Kidney (tissue), 13 donors: ENCODE measurements at regions not wholly inside any gene's neighbourhood (a gene's known extent, or its start where the extent isn't known, plus 50 kb on each side); places are given as distances from the start of the nearest gene placed in this dataset.

Experiments
- DNase-seq, 5 donors: peaks; one replicate each; pipeline ENCODE4 v3.0.0-alpha.2; 2013 to 2020
- FAIRE-seq: peaks from 2 replicates; lab custom pipeline; 2012; peaks lifted over from hg19 to GRCh38; lab: Jason Lieb, UNC
- H3K27ac ChIP-seq, 2 donors: one replicate each; pipeline ENCODE4 v1.7.0; 2013; ENCODE audit warnings: low read depth in 2 of 2, low read length in 2 of 2, inconsistent platforms in 1 of 2
- H3K27me3 ChIP-seq: one replicate; pipeline ENCODE4 v1.7.1; 2013; ENCODE audit warnings: low read length, inconsistent platforms; ENCODE audit not compliant: control insufficient read depth, insufficient read depth
- H3K36me3 ChIP-seq, 3 donors: one replicate each; pipeline versions ENCODE4 v1.7.0 to v1.7.1; 2013; ENCODE audit warnings: low read length in 3 of 3, control low read depth in 1 of 3, inconsistent platforms in 1 of 3; ENCODE audit not compliant: insufficient read depth in 3 of 3, control insufficient read depth in 2 of 3
- H3K4me1 ChIP-seq, 3 donors: one replicate each; pipeline versions ENCODE4 v1.7.0 to v1.7.1; 2013; ENCODE audit warnings: low read length in 3 of 3, inconsistent platforms in 1 of 3, low read depth in 1 of 3; ENCODE audit not compliant: control insufficient read depth in 2 of 3, insufficient read depth in 2 of 3
- H3K4me3 ChIP-seq, 3 donors: one replicate each; pipeline versions ENCODE4 v1.7.0 to v1.8.1; 2013; ENCODE audit warnings: low read length in 3 of 3, control low read depth in 1 of 3, inconsistent platforms in 1 of 3
- H3K9ac ChIP-seq, 3 donors: one replicate each; pipeline versions ENCODE4 v1.7.0 to v1.7.1; 2013; ENCODE audit warnings: low read length in 3 of 3, control low read depth in 1 of 3, inconsistent platforms in 1 of 3
- H3K9me3 ChIP-seq, 3 donors: one replicate each; pipeline versions ENCODE4 v1.7.0 to v1.7.1; 2013; ENCODE audit warnings: low read length in 3 of 3, control low read depth in 1 of 3, inconsistent platforms in 1 of 3; ENCODE audit not compliant: control insufficient read depth in 2 of 3, insufficient read depth in 1 of 3
- CTCF ChIP-seq: IDR thresholded peaks from 3 replicates; pipeline ENCODE4 v1.5.1; 2012; ENCODE audit warnings: mild to moderate bottlenecking, moderate library complexity, borderline replicate concordance; ENCODE audit not compliant: insufficient read depth; ENCODE audit errors: extremely low read depth
- intact Hi-C: fragments of 100-400 bp; cut with DNase I; formaldehyde crosslinking; loops from one replicate; pipeline ENCODE4 v1.11.1; 2022
- donor health status: control.
- donor health status: control.
- donor health status: control.
- donor health status: control.
- donor health status: control.
- donor health status: DM: yes; HTN: yes; CAD: no.
- donor health status: Normal renal cell carcinoma (clear cell type).

- DNase-seq (no peak), FAIRE-seq (no peak)
- TF ChIP-seq CTCF = no peak
- Histone ChIP-seq H3K4me1 (no peaks in the 10 kb centered on the region), H3K36me3 (no peaks in the 10 kb centered on the region), H3K9ac (no peak overlapping the region), H3K27me3 (no peaks in the 10 kb centered on the region), H3K27ac (no peak overlapping the region), H3K4me3 (no peak overlapping the region), H3K9me3 (no peaks in the 10 kb centered on the region)
- intact Hi-C loops = no loop called here
These were observed 50.0 kb upstream of the PKP2 start for GRCh38 chr12:32946504-32947131.
